Prostate gland (tissue), 2 donors: ENCODE measurements at regions not wholly inside any gene's neighbourhood (a gene's known extent, or its start where the extent isn't known, plus 50 kb on each side); places are given as distances from the start of the nearest gene placed in this dataset.

Experiments used
- CTCF ChIP-seq, 4 experiments: fragments of 200-600 bp in 2 of 4; fragments of 450-650 bp in 2 of 4; sonication (generic) in 2 of 4; IDR thresholded peaks; 1 replicate in 3 of 4; 2 replicates in 1 of 4; pipeline ENCODE4 v1.5.1; 2016 to 2019; ENCODE audit warnings: antibody characterized with exemption in 4 of 4, mild to moderate bottlenecking in 2 of 4, moderate library complexity in 2 of 4
- POLR2A ChIP-seq: fragments of 450-650 bp; IDR thresholded peaks from one replicate; pipeline ENCODE4 v1.6.1; 2016; ENCODE audit warnings: antibody characterized with exemption, mild to moderate bottlenecking
- POLR2AphosphoS5 ChIP-seq: sonication (generic); formaldehyde crosslinking; IDR thresholded peaks from one replicate; pipeline ENCODE4 v1.6.1; 2017; ENCODE audit warnings: antibody characterized with exemption

DNA sequence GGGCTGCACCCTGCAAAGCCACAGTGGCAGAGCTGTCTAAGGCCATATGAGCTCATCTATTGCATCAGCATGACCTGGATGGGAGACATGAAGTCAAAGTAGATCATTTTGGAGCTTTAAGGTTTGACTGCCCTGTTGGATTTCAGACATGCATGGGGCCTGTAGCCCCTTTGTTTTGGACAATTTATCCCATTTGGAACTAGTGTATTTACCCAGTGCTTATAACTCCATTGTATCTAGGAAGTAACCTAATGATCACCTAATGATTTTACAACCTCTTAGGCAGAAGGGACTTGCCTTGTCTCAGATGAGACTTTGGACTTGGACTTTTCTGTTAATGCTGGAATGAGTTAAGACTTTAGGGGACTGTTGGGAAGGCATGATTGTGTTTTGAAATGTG lies 575.4 kb downstream of the EPM2A start:
- TF ChIP-seq CTCF (IDR thresholded peaks at IDR 0.05) (no peak), POLR2A (no peak), POLR2AphosphoS5 (no peak)
